CD4-positive, alpha-beta T cell treated with Interleukin-17A for 1 hour (primary cell): ENCODE measurements at regions not wholly inside any gene's neighbourhood (a gene's known extent, or its start where the extent isn't known, plus 50 kb on each side); places are given as distances from the start of the nearest gene placed in this dataset.
A peak's percentile ranks its signal among the peaks of the same experiment; 100 is the strongest.

Experiments used
- DNase-seq: peaks from one replicate; pipeline ENCODE4 v3.0.0-alpha.2; 2020

DNA sequence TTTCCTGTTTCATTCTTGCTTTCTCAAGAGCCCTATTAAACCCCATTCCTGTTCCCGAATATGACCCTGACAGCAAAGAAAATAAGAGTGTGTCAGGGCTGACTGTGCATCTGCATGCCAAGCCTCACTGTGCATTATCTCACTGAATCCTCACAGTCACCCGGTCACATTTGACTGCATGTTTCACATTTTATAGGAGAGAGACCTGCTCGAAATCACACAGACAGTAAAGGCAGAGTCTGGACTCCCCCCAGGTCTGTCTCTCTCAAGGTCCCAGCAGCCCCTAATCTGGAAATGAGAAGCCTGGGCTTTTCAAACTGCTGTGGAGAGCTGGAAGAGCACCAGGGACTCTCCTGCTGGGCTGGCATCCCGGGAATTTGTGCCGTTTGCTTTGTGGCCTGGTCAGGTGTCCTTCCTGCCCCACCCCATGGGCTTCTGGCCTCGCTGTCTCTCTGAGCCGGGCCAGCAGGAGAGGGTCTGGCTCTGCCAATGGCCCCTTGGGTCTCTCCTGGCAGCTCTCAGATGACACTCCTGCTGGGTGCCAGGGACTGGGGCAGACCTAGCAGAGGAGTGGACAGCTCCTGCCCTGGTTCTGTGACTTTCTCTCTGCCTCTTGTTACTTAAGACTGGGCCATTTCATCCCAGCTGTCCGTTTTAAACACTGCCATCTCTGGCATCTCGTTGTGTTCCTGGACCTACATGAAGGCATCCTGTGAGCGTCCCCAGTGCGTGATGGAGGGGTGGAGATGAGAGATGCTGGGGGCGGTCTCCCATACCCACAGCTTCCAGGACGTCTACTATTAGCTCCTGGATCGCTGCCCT lies 173.6 kb downstream of the ARHGAP12 start:
- DNase-seq, result no peak

DNA sequence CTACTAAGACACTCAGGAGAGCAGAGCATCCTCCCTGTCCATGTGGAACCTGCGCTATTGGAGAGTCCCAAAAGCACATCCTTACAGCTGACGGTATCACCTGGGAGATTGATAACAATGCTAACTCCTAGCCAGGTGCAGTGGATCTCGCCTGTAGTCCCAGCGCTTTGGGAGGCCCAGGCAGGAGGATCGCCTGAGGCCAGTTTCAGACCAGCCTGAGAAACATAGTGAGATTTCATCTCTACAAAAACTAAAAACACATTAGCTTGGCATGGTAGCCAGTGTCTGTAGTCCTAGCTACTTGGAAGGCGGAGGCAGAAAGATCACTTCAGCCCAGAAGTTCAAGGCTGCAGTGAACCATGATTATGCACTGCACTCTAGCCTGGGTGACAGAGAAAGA lies 174.9 kb downstream of the ARHGAP12 start:
- no peak for DNase-seq

DNA sequence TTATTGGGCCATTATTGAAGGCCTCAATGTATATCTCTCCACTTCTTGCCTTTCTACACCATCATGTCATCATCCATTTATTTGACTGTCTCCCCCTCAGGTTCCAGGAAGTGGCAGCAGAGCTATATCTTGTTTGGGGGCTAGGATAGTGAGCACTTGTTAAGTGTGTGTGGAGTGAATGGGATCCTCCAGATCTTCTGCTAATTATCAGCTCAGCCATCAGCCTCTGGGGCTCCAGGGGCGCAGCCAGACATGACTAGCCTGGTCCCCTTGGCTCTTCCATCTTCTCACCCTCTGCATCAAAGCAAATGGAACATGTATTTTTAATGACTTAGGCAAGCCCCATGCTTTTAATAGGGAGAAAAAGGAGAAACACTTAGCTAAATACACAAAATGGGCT lies 176.5 kb downstream of the ARHGAP12 start:
- DNase-seq, result no peak

DNA sequence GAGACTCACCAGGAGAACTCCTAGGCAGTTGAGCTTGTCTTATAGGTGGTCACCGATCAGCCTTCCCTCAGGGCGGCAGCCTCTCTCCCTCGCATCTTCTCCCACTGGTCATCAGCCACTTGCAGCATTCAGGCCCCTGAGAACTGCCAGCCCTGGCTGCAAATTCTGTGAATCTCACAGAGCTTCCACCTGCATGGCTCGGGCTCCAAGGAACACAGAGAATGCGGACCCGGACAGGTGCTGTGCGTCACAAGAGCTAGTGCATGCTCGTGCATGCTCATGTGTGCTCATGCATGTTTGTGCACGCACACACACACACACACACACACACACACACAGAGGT lies 176.9 kb downstream of the ARHGAP12 start:
- no peak for DNase-seq

DNA sequence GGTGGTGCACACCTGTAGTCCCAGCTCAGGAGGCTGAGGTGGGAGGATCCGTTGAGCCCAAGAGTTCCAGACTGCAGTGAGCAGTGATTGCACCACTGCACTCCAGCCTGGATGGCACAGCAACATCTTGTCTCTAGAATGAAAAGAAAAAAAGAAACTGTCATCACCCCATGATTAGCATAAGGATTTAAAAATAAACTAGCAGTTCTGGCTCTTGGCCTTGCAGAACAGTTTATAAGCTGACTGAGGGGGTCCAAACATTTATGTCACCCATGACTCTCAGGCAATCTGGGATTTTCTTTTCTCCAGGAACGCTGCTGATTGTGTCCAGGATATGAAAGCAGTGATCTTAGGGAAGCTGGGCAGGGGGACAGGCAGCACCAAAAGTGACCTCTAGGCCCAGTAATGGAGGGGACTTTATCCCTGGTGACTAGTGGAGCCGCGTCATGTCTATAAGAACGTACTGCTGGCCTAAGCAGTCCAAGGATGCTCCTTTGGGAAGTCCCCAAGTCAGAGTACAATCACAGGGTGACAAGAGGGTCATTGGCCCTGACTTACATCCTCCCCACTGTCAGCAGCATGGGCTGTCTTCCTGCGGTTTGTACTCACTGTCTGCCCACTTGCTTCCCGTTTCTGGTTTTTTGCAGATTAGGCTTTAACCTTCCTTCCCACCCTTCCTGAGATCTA lies 177.4 kb downstream of the ARHGAP12 start:
- DNase-seq, result no peak

DNA sequence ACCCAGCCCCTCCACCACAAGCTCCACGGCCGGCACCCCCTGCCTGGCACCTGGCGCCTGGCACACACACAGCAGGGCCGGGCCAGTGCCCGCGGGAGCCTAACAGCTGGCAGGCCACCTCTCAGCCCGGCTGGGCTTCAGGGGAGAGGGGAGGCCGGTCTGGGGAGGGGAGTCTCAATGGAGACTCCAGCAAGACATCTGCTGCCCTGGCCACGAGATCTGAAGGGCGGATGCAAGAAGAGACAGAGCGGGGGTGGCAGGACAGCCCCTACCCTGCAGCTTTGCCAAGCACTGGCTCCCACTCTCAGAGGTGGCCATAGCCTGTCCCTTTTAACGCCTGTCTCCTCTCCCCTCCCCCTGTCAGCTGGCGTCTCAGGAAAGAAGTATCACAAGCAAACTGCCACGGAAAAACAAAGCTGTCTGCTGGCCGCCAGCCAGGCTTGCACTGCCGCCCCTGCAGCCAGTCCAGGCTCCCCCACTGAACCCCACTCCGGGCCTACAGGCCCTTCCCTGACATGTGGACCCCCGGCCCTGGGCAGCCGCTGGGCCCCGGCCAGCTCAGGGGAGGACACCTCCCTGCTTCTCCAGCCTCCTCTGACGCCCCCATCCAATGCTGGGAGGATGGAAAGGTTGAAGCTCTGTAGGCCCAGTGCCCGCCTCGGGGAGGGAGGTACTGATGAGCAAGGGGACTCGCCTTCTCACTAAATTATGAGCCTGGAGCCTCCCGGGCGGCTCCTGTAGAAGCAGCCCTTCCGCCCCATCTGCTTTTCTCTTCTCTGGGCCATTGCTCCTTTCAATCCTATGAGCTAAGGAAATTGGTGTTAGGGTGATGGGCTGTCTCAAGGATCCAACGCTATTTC lies 178.4 kb downstream of the ARHGAP12 start:
- DNase-seq, result no peak

DNA sequence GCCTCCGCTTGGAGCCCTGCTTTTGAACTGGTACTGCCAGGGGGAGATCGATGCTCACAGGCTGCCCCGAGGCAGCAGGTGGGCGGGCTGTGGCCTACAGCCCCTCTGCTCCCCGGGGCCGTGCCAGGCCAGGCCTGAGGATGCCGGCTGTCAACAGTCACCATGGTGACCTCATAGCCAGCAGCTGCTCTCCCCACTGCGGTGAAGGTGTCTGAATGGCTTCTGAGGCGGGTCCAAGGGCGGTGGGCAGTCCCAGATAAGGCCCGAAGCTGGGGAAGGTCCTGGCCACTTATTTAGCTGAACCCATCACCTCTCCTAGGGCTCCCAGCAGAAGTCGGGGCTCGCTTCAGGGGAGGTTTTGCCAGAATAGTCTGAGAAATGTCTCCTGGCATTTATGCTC lies 179.3 kb downstream of the ARHGAP12 start:
- DNase-seq, result no peak

DNA sequence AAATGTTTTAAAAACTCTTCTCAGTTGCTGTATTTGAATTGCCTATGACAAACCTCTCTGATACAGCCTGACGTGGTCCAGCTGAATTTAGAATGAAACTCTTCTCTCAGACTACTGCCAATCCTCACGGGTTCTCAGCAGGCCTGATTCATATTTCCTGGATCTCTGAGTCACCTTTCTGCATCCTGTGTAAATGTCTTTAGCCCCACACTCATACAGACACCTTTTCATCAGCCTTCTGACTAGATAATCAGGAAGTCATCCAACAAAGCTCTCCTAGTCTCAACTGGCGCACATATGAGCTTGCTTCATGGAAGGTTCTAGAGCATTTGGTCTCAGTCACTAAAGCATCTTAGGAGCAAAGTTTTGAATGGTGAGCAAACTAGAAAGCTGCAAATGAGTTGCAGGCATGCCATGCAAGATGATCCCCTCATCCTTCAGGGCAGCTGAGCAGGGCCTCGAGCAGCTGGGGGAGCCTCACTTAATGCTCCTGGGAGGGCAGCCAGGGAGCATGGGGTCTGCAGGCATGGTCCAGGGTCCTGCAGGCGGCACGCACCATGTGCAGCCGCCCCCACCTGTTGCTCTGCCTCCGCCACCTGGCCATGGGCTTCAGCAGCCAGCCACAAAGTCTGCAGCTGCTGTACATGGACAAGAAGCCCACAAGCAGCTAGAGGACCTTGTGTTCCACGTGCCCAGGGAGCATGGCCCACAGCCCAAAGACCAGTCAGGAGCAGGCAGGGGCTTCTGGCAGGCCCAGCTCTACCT lies 182.8 kb downstream of the ARHGAP12 start:
- peak; percentile 16 for DNase-seq

DNA sequence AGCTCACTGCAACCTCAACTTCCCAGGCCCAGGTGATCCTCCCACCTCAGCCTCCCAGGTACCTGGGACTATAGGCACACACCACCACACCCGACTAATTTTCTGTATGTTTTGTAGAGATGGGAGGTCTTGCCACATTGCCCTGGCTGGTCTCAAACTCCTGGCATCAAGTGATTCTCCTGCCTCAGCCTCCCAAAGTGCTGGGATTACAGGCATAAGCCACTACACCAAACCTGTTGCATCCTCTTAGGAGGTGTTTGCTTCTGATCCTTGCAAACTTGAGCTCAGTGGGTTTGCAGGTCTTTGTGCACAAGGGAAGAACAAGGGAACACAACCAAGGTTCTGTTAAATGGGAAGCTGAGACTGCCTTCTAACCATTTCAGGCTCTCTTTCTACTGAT lies 184.6 kb downstream of the ARHGAP12 start:
- no peak for DNase-seq

DNA sequence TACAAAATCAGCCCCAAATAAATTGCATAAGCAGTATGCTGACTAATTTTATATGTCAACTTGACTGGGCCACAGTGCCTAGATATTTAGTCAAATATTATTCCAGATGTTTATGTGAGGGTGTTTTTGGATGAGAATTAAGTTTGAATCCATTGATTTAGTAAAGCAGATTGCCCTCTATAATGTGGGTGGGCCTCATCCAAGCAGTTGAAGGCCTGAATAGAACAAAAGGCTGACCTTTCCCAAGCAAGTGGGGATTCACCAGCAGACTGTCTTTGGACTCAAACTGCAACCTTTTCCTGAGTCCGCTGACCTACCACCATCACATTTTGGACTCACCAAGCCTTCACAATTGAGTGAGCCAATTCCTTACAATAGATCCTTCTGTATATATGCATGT lies 186.4 kb downstream of the ARHGAP12 start:
- no peak for DNase-seq

DNA sequence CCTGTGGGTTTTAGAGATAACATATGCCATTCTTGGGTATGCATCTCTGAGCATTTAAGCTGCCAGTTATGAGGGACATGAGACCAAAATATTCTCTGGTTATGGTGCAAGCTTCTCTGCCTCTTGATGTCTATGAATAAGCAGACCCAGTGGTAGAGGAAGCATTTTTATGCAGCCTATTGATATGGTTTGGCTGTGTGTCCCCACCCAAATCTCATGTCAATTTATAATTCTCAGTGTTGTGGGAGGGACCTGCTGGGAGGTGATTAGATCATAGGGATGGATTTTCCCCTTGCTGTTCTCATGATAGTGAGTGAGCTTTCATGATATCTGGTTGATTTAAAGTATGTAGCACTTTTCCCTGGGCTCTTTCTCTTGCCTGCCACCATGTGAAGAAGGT lies 187.2 kb downstream of the ARHGAP12 start:
- DNase-seq, result no peak

DNA sequence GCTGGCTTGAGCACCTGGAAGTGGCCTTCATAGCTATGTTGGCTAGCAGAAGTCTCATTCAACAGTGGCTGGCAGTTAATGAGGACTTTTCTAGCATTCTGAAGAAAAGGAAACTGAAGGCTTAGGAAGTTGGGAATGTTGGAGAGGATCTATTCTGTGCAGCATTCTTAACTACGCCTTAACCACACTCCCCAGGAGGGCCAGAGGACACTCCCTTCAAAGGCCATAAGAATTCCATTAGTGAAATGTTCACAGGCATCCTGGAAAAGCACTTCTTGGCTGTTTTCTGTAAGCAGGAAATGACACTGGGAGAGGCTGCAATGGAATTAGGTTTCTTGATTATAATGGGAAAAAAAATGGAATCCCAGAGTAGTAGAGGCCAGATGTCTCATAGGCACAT lies 188.9 kb downstream of the ARHGAP12 start:
- no peak for DNase-seq

DNA sequence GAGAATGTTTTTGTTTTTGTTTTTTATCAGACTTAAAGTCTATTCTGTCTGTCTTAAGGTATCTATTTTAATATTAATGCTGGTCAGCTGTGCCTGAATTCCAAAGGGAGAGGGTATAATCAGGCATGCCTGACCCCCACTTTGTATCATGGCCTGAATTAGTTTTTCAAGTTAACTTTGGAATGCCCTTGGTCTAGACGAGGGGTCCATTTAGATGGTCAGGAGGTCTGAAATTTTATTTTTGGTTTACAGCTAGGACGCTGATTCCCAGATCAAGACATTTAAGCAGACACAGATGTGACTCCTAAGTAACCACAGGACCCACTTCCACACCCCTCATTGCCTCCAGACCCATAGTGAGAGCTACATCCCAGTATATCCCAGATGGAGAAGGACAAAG lies 189.5 kb downstream of the ARHGAP12 start:
- no peak for DNase-seq

DNA sequence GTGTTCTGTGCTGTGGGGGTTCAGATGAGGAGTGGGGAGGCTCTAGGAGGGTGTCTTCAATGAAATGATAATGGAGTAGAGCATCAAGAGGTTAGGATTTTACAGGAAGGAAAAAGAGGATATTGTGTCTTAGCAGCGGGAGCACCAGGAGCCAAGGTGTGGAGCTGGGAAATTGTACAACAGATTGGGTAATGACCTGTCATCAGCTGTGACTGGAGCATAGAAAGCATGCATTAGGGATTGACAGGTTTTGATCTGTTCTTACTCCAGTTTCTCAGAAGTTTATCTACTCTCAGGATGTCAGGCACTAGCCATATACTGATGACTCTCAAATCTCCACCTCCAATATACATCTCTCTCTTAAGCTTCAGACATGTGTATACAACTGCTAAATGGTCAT lies 196.9 kb downstream of the ARHGAP12 start:
- DNase-seq, result no peak

DNA sequence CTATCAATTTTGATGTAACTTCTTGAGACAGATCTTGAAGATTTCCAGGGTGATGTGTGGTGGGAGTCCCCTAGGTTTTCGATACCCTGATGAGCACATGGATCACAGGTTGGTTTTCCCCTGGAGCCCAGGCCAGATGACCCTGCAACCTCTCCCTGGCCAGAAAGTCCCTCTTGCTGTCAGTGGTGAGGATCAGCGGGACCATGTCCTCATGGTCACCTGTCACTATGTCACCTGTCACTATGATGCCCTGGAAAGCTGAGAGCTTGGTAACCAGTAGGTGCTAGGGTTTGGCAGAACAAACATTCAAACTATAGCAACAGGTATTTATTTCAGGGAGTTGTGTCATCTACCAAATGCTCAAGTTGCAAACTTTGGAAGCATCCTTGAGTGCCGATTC lies 197.9 kb downstream of the ARHGAP12 start:
- no peak for DNase-seq

DNA sequence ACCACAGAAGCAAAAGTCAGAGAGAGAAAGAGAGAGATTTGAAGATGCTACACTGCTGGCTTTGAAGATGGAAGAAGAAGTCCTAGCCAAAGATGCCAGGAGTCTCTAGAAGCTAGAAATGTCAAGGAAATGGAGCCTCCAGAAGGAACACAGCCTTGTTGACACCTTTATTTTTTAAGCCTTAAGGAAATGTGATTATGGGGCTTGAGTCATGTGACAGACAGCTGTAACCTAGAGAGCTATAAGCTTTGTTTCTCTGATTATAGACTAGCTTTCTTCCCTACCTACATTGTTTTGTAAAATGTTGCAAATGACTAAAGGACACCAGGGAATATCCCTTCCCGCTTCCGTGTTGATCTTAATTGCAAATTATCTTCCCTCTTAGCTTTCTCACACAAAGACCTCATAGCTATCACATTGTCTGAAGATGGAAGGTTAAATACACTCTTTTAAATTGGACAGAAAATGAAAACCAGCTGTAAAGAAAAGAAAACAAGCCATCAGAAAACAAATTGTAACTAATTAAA lies 199.9 kb downstream of the ARHGAP12 start:
- no peak for DNase-seq

DNA sequence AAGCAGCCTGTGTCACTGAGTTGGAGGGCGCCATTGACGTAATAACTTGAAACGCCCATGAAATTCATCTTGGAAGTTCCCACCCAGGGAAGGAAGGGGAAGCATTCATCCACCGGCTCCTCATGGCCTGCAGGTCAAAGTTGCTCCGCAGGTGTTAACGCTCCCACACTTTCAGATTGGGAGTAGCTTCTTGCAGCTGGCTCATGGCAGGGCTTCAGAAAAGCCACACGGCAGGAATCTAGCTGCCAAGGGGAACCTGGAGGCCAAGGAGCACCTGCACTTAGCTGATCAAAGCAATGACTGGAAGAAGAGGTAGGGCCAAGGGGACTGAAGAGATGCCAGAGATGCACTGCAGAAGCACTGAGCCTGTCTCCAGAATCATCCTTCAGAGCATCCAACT lies 203.2 kb downstream of the ARHGAP12 start:
- no peak for DNase-seq

DNA sequence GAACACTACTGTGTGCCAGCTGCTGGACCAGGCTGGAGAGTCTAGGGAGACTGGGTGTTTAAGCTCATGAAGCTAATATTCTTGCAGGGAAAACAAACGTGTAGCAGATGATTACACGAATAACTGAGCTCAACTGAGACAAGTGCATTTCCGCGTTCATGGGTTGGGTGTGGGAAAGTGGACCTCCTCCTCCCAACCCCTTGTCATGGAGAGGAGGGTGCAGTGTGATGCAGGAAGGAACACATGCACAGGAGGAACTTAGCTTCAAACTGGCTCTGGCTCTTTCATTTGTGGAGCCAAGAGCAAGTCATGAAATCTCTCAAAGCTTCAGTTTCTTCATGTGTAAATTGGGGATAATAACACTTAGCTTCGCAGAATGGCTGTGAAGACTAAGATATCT lies 204.3 kb downstream of the ARHGAP12 start:
- no peak for DNase-seq

DNA sequence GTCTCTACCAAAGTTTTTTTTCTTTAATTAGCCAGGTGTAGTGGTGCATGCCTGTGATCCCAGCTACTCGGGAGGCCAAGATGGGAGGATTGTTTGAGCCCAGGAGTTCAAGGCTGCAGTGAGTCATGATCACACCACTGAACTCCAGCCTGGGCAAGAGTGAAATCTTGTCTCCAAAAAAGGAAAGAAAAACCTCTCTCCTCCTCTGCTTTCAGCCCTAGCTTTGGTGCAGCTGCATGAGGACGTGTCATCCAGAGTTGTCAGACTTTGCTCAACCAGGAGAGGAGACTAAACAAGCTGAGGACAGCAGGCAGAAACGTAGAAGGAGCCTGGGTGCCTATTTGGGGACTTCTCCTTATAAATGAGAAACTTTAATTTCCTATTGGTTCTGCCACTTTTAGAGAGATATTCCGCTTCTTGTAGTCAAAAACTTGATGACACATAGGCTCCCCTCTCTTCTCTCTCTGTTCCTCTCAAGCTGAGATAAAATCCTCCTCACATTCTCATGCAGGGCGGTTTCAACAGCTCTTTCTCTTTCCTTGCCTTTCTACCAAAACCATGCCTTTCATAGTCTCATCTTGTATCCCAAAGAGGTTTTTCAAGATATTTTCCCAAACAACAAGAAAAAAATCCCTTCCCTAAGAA lies 205.4 kb downstream of the ARHGAP12 start:
- no peak for DNase-seq

DNA sequence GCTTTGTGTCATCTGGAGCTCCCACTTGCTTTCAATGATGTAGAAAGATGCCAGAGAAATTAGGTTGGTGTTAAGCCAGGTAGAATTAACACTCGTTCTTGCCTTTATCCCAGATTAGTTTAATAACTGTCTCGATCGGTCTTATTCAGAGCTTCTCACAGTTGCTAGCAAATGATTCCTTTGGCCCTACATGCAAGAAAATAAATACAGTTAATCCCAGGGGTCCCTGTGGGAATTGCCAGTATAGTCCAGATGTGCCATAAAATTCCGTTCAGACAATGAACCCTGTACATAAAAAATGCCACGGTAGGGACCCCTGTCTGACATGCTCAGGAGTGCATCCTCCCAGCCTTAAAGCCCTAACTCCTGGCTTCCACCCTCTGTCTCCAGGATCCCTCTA lies 207.5 kb downstream of the ARHGAP12 start:
- no peak for DNase-seq

DNA sequence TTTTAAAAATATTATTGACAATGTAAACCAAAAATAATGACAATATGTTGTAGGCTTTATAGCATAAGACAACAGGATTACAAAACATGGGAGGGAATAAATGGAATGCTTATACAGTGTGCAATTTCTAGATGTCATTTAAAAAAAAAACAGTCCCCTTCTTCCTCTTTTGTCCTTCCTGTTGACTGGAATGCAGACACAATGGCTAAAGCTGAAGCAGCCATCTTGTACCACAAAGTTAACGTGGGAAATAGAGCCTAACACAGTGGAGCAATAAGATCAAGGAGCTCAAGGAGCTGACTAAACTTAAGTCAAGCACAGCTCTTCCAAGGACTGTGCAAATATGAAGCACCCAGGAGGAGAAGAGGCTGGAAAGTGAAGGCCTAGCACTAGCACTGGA lies 208.1 kb downstream of the ARHGAP12 start:
- no peak for DNase-seq

DNA sequence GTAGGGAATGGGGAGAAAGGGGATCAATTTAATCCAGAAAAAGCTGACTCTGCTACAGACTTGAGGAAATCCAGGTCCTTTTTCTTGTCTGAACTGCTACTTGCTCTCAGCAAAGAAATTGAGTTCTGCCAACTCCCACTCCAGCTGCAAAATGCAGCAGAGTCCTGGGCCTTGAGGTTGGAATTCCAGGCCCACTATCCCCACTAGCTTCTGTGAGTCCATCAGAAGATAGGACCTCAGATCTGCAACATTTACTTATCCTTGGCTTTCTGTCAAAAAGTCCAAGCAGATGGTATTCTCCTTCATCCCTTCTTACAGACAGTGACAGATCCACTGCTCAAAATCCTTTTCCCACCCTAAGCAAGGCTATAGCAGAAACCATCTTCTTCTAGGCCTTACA lies 219.2 kb downstream of the ARHGAP12 start:
- DNase-seq, result no peak
